H9 (cell line): ENCODE measurements at regions not wholly inside any gene's neighbourhood (a gene's known extent, or its start where the extent isn't known, plus 50 kb on each side); places are given as distances from the start of the nearest gene placed in this dataset.

Experiments used
- DNase-seq: peaks from one replicate; pipeline ENCODE4 v3.0.0-alpha.2; 2017
- H2AFZ ChIP-seq: one replicate; pipeline ENCODE4 v1.6.1; 2013; ENCODE audit warnings: mild to moderate bottlenecking, low read length, control low read depth, moderate library complexity
- H2AK5ac ChIP-seq: 2 replicates; pipeline ENCODE4 v1.6.1; 2013; ENCODE audit warnings: low read length, control low read depth, mixed read lengths; ENCODE audit not compliant: insufficient read length
- H2BK120ac ChIP-seq: one replicate; pipeline ENCODE4 v1.6.1; 2013; ENCODE audit warnings: low read depth, mild to moderate bottlenecking, low read length, control low read depth, inconsistent platforms; ENCODE audit not compliant: poor library complexity, severe bottlenecking
- H2BK12ac ChIP-seq: 2 replicates; pipeline ENCODE4 v1.6.1; 2013; ENCODE audit warnings: low read length, control low read depth, mixed read lengths, low read depth; ENCODE audit not compliant: insufficient read length
- H2BK15ac ChIP-seq: 2 replicates; pipeline ENCODE4 v1.6.1; 2013; ENCODE audit warnings: low read depth, low read length, control low read depth
- H2BK20ac ChIP-seq: one replicate; pipeline ENCODE4 v1.6.1; 2013; ENCODE audit warnings: low read depth, mild to moderate bottlenecking, low read length, control low read depth, inconsistent platforms; ENCODE audit not compliant: poor library complexity, severe bottlenecking
- H2BK5ac ChIP-seq: 2 replicates; pipeline ENCODE4 v1.6.1; 2013; ENCODE audit warnings: low read length, control low read depth, mixed read lengths; ENCODE audit not compliant: insufficient read length
- H3K14ac ChIP-seq: 2 replicates; pipeline ENCODE4 v1.6.1; 2013; ENCODE audit warnings: low read length, control low read depth; ENCODE audit not compliant: insufficient read depth
- H3K18ac ChIP-seq: 2 replicates; pipeline ENCODE4 v1.6.1; 2013; ENCODE audit warnings: low read depth, mild to moderate bottlenecking, mixed read lengths, low read length, control low read depth; ENCODE audit not compliant: insufficient read length
- H3K23ac ChIP-seq: 2 replicates; pipeline ENCODE4 v1.6.1; 2013; ENCODE audit warnings: low read length, control low read depth, mixed read lengths, low read depth; ENCODE audit not compliant: insufficient read length
- H3K23me2 ChIP-seq: 2 replicates; pipeline ENCODE4 v1.6.1; 2013; ENCODE audit warnings: low read depth, mild to moderate bottlenecking, mixed read lengths, low read length, control low read depth; ENCODE audit not compliant: insufficient read length, poor library complexity, severe bottlenecking
- H3K27ac ChIP-seq: 2 replicates; pipeline ENCODE4 v1.5.1; 2013; ENCODE audit warnings: low read length, control low read depth, mixed read lengths, low read depth; ENCODE audit not compliant: insufficient read length
- H3K27me3 ChIP-seq: 2 replicates; pipeline ENCODE4 v1.6.1; 2013; ENCODE audit warnings: low read length, control low read depth, inconsistent platforms; ENCODE audit not compliant: insufficient read depth
- H3K4ac ChIP-seq: 2 replicates; pipeline ENCODE4 v1.6.1; 2013; ENCODE audit warnings: low read depth, mild to moderate bottlenecking, control low read depth, inconsistent platforms, low read length, moderate library complexity
- H3K4me1 ChIP-seq: 2 replicates; pipeline ENCODE4 v1.6.1; 2013; ENCODE audit warnings: low read length, control low read depth, inconsistent platforms; ENCODE audit not compliant: insufficient read depth
- H3K4me2 ChIP-seq: 2 replicates; pipeline ENCODE4 v1.6.1; 2013; ENCODE audit warnings: low read length, control low read depth, mixed read lengths; ENCODE audit not compliant: insufficient read length, insufficient read depth
- H3K56ac ChIP-seq: 2 replicates; pipeline ENCODE4 v1.6.1; 2013; ENCODE audit warnings: low read depth, mild to moderate bottlenecking, mixed read lengths, low read length, control low read depth; ENCODE audit not compliant: insufficient read length
- H3K79me1 ChIP-seq: 2 replicates; pipeline ENCODE4 v1.6.1; 2013; ENCODE audit warnings: low read depth, mild to moderate bottlenecking, moderate library complexity, low read length, control low read depth, inconsistent platforms; ENCODE audit not compliant: insufficient read depth, poor library complexity, severe bottlenecking
- H3K79me2 ChIP-seq: 2 replicates; pipeline ENCODE4 v1.6.1; 2013; ENCODE audit warnings: low read length, control low read depth, inconsistent platforms; ENCODE audit not compliant: insufficient read depth
- H3K9ac ChIP-seq: 2 replicates; pipeline ENCODE4 v1.6.1; 2013; ENCODE audit warnings: low read length, control low read depth, mixed read lengths; ENCODE audit not compliant: insufficient read length; ENCODE audit errors: extremely low read depth
- H3K9me3 ChIP-seq: one replicate; pipeline ENCODE4 v1.6.1; 2013; ENCODE audit warnings: low read depth, low read length, inconsistent platforms; ENCODE audit not compliant: control insufficient read depth
- H3T11ph ChIP-seq: one replicate; pipeline ENCODE4 v1.6.1; 2013; ENCODE audit warnings: mild to moderate bottlenecking, low read length, control low read depth, inconsistent platforms
- H4K20me1 ChIP-seq: one replicate; pipeline ENCODE4 v1.6.1; 2013; ENCODE audit not compliant: control insufficient read depth, insufficient read length, insufficient read depth
- H4K5ac ChIP-seq: 2 replicates; pipeline ENCODE4 v1.6.1; 2013; ENCODE audit warnings: low read depth, mild to moderate bottlenecking, mixed read lengths, low read length, control low read depth; ENCODE audit not compliant: insufficient read length
- H4K8ac ChIP-seq: replicated peaks from 2 replicates; pipeline ENCODE4 v1.6.1; 2013; ENCODE audit warnings: low read length, control low read depth, mixed read lengths, low read depth; ENCODE audit not compliant: insufficient read length
- H4K91ac ChIP-seq: 2 replicates; pipeline ENCODE4 v1.6.1; 2013; ENCODE audit warnings: low read depth, mild to moderate bottlenecking, moderate library complexity, mixed read lengths, low read length, control low read depth; ENCODE audit not compliant: insufficient read length
- H3K27ac Mint-ChIP-seq, 3 experiments: 2 replicates in 2 of 3; 3 replicates in 1 of 3; pipeline ENCODE4 v1.8.0; 2020 to 2021; ENCODE audit warnings: mixed read lengths in 3 of 3, mild to moderate bottlenecking in 1 of 3, moderate library complexity in 1 of 3
- H3K27me3 Mint-ChIP-seq: 2 replicates; pipeline ENCODE4 v1.8.0; 2021; ENCODE audit warnings: low read depth, mild to moderate bottlenecking, moderate library complexity, mixed read lengths
- H3K36me3 Mint-ChIP-seq, 3 experiments: 2 replicates in 2 of 3; 3 replicates in 1 of 3; pipeline ENCODE4 v1.8.0; 2020 to 2021; ENCODE audit warnings: low read depth in 3 of 3, mixed read lengths in 3 of 3; ENCODE audit not compliant: insufficient read depth in 1 of 3
- H3K4me1 Mint-ChIP-seq, 2 experiments: 2 replicates each; pipeline ENCODE4 v1.8.0; 2020; ENCODE audit warnings: mixed read lengths in 2 of 2
- H3K4me3 Mint-ChIP-seq, 2 experiments: 2 replicates in 1 of 2; 3 replicates in 1 of 2; pipeline ENCODE4 v1.8.0; 2020 to 2021; ENCODE audit warnings: mild to moderate bottlenecking in 2 of 2, mixed read lengths in 2 of 2, moderate library complexity in 1 of 2
- H3K9me3 Mint-ChIP-seq, 2 experiments: 2 replicates in 1 of 2; 3 replicates in 1 of 2; pipeline ENCODE4 v1.8.0; 2020; ENCODE audit warnings: mild to moderate bottlenecking in 2 of 2, mixed read lengths in 2 of 2, moderate library complexity in 1 of 2
- CTCF ChIP-seq: fragments of 200-600 bp; sonication (generic); conservative IDR thresholded peaks from 3 replicates; pipeline ENCODE4 v1.8.0; 2021; ENCODE audit warnings: antibody characterized with exemption, mild to moderate bottlenecking

- TF ChIP-seq CTCF: no peak
These were observed 131.2 kb downstream of the TMEM30B start for GRCh38 chr14:61149896-61150295.

More at GRCh38 chr14:61149896-61150295, 131.2 kb downstream of the TMEM30B start:
- H3K14ac ChIP-seq: no peak overlapping the region
- peaks cover 5 to 7% (median 6%) of the 10 kb centered on the region in 3 experiments; a peak in 6 of 7 replicates for H3K36me3 Mint-ChIP-seq
- H2BK20ac ChIP-seq: no peak overlapping the region
- no peak overlapping the region for H3K23ac ChIP-seq
- no peaks in the 10 kb centered on the region for H4K20me1 ChIP-seq
- peaks cover 3 to 10% of the 10 kb centered on the region in 2 experiments; a peak in 3 of 5 replicates for H3K9me3 Mint-ChIP-seq
- no peak overlapping the region for H4K8ac ChIP-seq
- peaks cover 13% of the 10 kb centered on the region for H3K4me1 ChIP-seq
- H3K9me3 ChIP-seq: no peaks in the 10 kb centered on the region
- no peak overlapping the region for H3K4ac ChIP-seq
- no peak overlapping the region for H2BK5ac ChIP-seq
- no peak overlapping the region for H3K18ac ChIP-seq
- no peak overlapping the region for H3K27ac Mint-ChIP-seq
- no peak overlapping the region for H2BK120ac ChIP-seq
- H3K27me3 ChIP-seq: no peaks in the 10 kb centered on the region
- no peaks in the 10 kb centered on the region for H3K23me2 ChIP-seq
- no peak overlapping the region for H3K4me2 ChIP-seq
- H3K27ac ChIP-seq: no peak overlapping the region
- H3K9ac ChIP-seq: no peak overlapping the region
- H3K27me3 Mint-ChIP-seq: no peaks in the 10 kb centered on the region; the same call in 1 of the 2 replicates
- H3K4me1 Mint-ChIP-seq: peaks cover 16 to 24% of the 10 kb centered on the region in 2 experiments
- no peaks in the 10 kb centered on the region for H3K79me2 ChIP-seq
- H3K79me1 ChIP-seq: no peaks in the 10 kb centered on the region
- H4K91ac ChIP-seq: no peak overlapping the region
- no peak overlapping the region for H2BK12ac ChIP-seq
- no peak overlapping the region for H2AK5ac ChIP-seq
- DNase-seq: no peak
- H2BK15ac ChIP-seq: no peak overlapping the region
- H3K56ac ChIP-seq: no peak overlapping the region
- H2AFZ ChIP-seq: no peak overlapping the region
- H4K5ac ChIP-seq: no peak overlapping the region
- H3K4me3 Mint-ChIP-seq: no peak overlapping the region
- H3T11ph ChIP-seq: no peak overlapping the region
